ENCODE measurements at regions not wholly inside any gene's neighbourhood (a gene's known extent, or its start where the extent isn't known, plus 50 kb on each side); places are given as distances from the start of the nearest gene placed in this dataset.

GRCh38 chr14:26395726-26396125 is 202.1 kb downstream of the NOVA1 start:
- intact Hi-C loops (cut with micrococcal nuclease): no loop called here
- CTCF ChIA-PET: no interaction called here
- ATAC-seq: no peak
- Mint-ChIP-seq H3K36me3 (ENCODE audit: low read depth) (no peaks in the 10 kb centered on the region), H3K27me3 (no peaks in the 10 kb centered on the region), H3K4me1 (ENCODE audit: low read depth) (no peaks in the 10 kb centered on the region), H3K9me3 (peaks cover 3% of the 10 kb centered on the region), H3K27ac (no peak overlapping the region), H3K4me3 (no peak overlapping the region)
- DNase-seq: no peak
- POLR2A ChIA-PET: no interaction called here
- no peak for TF ChIP-seq CTCF (IDR thresholded peaks at IDR 0.05)

DNA sequence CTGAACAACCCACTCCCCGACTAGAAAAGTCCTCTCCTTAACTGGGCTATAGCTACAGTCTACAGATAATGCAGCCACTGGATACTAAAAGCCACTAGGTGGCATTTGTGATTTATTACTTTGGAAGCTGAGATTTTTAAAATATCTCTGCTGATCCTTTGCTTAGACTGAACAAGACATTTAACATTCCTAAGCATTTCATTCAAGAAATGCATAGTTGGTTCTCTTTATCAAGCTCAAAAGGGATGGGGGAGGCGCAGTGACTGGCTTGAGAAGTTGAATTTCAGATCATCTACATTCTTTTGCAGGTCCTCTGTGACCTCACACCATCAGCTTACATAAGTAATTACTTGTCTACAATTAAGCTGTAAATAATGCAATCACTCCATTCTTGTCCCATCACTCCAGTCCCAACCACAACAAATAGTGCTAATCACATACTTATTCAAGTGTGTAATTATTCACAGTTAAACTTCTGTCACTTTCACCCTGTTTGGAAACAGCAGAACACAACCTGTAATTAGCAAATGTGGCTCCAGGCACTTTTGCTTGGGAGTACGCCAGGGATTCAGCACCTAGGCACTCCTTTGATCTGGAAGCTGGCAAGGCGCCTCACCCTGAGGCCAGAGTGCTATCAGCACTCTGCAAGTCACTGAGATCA is 203.6 kb downstream of the NOVA1 start:
- no peak for TF ChIP-seq CTCF (IDR thresholded peaks at IDR 0.05)
- DNase-seq (no peak), ATAC-seq (no peak)
- Mint-ChIP-seq H3K4me1 (ENCODE audit: low read depth) (no peaks in the 10 kb centered on the region), H3K9me3 (peaks cover 7% of the 10 kb centered on the region), H3K36me3 (ENCODE audit: low read depth) (no peaks in the 10 kb centered on the region), H3K27ac (no peak overlapping the region), H3K27me3 (no peaks in the 10 kb centered on the region), H3K4me3 (no peak overlapping the region)
- ChIA-PET POLR2A (no interaction called here), CTCF (no interaction called here)
- intact Hi-C loops (cut with micrococcal nuclease): no loop called here

GRCh38 chr14:26392498-26392897 is 205.3 kb downstream of the NOVA1 start:
- H3K9me3 Mint-ChIP-seq: peaks cover 7% of the 10 kb centered on the region
- H3K36me3 Mint-ChIP-seq (ENCODE audit: low read depth): no peaks in the 10 kb centered on the region
- H3K4me3 Mint-ChIP-seq: no peak overlapping the region
- no peaks in the 10 kb centered on the region for H3K27me3 Mint-ChIP-seq
- POLR2A ChIA-PET: no interaction called here
- ATAC-seq: no peak
- TF ChIP-seq CTCF (IDR thresholded peaks at IDR 0.05): no peak
- H3K4me1 Mint-ChIP-seq (ENCODE audit: low read depth): no peaks in the 10 kb centered on the region
- H3K27ac Mint-ChIP-seq: no peak overlapping the region
- DNase-seq: no peak
- CTCF ChIA-PET: no interaction called here
- intact Hi-C loops (cut with micrococcal nuclease): no loop called here

GRCh38 chr14:26389646-26390508 is 208.0 kb downstream of the NOVA1 start:
- Mint-ChIP-seq H3K27ac (no peak overlapping the region), H3K27me3 (no peaks in the 10 kb centered on the region), H3K4me3 (no peak overlapping the region), H3K4me1 (ENCODE audit: low read depth) (no peaks in the 10 kb centered on the region), H3K9me3 (peaks cover 6% of the 10 kb centered on the region), H3K36me3 (ENCODE audit: low read depth) (no peaks in the 10 kb centered on the region)
- ATAC-seq (no peak), DNase-seq (no peak)
- ChIA-PET POLR2A (no interaction called here), CTCF (no interaction called here)
- intact Hi-C loops (cut with micrococcal nuclease): no loop called here
- TF ChIP-seq CTCF (IDR thresholded peaks at IDR 0.05): no peak

DNA sequence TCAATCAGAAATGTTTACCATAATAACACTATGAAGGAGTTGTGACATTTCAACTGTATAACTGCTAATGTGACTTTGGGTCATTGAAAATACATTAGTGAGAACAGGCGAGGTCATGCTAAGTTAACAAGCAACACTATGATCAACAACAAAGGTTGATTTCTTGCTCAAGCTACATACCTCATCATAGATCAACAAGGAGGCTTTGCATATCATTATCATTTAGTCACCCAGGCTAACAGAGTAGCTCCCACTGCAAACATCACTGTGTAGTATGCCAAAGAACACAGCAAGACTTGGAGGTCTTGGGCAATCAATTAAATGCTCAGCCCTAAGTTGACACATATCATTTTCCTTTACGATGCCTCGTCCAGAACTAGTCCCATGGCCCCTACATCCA is 212.5 kb downstream of the NOVA1 start:
- ATAC-seq: no peak
- intact Hi-C loops (cut with micrococcal nuclease): no loop called here
- ChIA-PET POLR2A (no interaction called here), CTCF (no interaction called here)
- Mint-ChIP-seq H3K4me3 (no peak overlapping the region), H3K4me1 (ENCODE audit: low read depth) (no peaks in the 10 kb centered on the region), H3K27me3 (no peaks in the 10 kb centered on the region), H3K27ac (no peak overlapping the region), H3K36me3 (ENCODE audit: low read depth) (no peaks in the 10 kb centered on the region), H3K9me3 (peaks cover 11% of the 10 kb centered on the region)
- no peak for TF ChIP-seq CTCF (IDR thresholded peaks at IDR 0.05)
- DNase-seq: no peak
